MM.1S (cell line): ENCODE measurements at regions not wholly inside any gene's neighbourhood (a gene's known extent, or its start where the extent isn't known, plus 50 kb on each side); places are given as distances from the start of the nearest gene placed in this dataset.

Experiments used
- EZH2 ChIP-seq: fragments of 300-600 bp; sonication (generic); optimal IDR thresholded peaks from 2 replicates; pipeline ENCODE3; 2017; ENCODE audit warnings: low read depth, mild to moderate bottlenecking, antibody characterized with exemption, low read length, mixed read lengths
- EZH2phosphoT487 ChIP-seq: fragments of 300-600 bp; sonication (generic); IDR thresholded peaks from 2 replicates; pipeline ENCODE4 v1.6.1; 2018; ENCODE audit warnings: antibody characterized with exemption, low read length
- TF ChIP-seq, protein P1 (sequence below): fragments of 300-600 bp; sonication (generic); IDR thresholded peaks from 2 replicates; pipeline ENCODE4 v1.5.1; 2016; ENCODE audit warnings: antibody characterized with exemption, low read length, mixed read lengths

DNA sequence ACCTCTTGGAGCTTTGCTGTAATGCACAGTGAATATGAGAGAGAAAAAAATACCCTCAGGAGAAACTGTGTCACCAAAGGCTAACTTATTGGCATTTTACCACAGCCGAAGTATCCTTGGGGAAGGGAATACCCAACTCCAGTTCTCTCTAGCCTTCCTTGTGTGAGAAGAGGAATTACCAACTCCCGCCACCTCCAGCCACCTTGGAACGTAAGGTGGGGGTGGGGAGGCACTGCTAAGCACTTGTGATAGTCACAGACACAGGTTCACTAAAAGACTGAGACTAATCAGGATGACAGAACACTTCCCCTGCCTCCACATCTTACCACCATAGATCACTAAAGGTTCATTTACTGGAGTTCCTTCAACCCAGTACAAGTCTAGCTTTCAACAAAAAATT, 102.0 kb upstream of the ADAMTS19 start:
- TF ChIP-seq, protein P1, sequence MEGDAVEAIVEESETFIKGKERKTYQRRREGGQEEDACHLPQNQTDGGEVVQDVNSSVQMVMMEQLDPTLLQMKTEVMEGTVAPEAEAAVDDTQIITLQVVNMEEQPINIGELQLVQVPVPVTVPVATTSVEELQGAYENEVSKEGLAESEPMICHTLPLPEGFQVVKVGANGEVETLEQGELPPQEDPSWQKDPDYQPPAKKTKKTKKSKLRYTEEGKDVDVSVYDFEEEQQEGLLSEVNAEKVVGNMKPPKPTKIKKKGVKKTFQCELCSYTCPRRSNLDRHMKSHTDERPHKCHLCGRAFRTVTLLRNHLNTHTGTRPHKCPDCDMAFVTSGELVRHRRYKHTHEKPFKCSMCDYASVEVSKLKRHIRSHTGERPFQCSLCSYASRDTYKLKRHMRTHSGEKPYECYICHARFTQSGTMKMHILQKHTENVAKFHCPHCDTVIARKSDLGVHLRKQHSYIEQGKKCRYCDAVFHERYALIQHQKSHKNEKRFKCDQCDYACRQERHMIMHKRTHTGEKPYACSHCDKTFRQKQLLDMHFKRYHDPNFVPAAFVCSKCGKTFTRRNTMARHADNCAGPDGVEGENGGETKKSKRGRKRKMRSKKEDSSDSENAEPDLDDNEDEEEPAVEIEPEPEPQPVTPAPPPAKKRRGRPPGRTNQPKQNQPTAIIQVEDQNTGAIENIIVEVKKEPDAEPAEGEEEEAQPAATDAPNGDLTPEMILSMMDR, result no peak
- TF ChIP-seq EZH2phosphoT487, result no peak
- no peak for TF ChIP-seq EZH2
